ENCODE measurements at regions not wholly inside any gene's neighbourhood (a gene's known extent, or its start where the extent isn't known, plus 50 kb on each side); places are given as distances from the start of the nearest gene placed in this dataset.
"Not testable (repeated sequence)": the region's sequence is repeated elsewhere in the genome, so short reads cannot be mapped to it uniquely, and the experiment has no call there.

GRCh38 chr2:7626139-7626537 lies 708.9 kb downstream of the RNF144A start:
- H3K4me3 ChIP-seq (replicated peaks in 1 of 2; ENCODE audit: low read depth in 2 of 2, low read length in 2 of 2) = no peak overlapping the region
- TF ChIP-seq CTCF (IDR thresholded peaks at IDR 0.05; ENCODE audit: low read depth, low read length) = no peak
- DNase-seq (ENCODE audit: low read depth in 2 of 2) = no peak

GRCh38 chr2:7627583-7627982 lies 710.4 kb downstream of the RNF144A start:
- DNase-seq (ENCODE audit: low read depth in 2 of 2) = no peak
- no peak for TF ChIP-seq CTCF (IDR thresholded peaks at IDR 0.05; ENCODE audit: low read depth, low read length)
- H3K4me3 ChIP-seq (replicated peaks in 1 of 2; ENCODE audit: low read depth in 2 of 2, low read length in 2 of 2) = no peak overlapping the region

- no peak overlapping the region for H3K4me3 ChIP-seq (replicated peaks in 1 of 2; ENCODE audit: low read depth in 2 of 2, low read length in 2 of 2)
- no peak for DNase-seq (ENCODE audit: low read depth in 2 of 2)
- no peak for TF ChIP-seq CTCF (IDR thresholded peaks at IDR 0.05; ENCODE audit: low read depth, low read length)
Measured at GRCh38 chr2:7632420-7632819, 715.2 kb downstream of the RNF144A start.

- no peak for DNase-seq (ENCODE audit: low read depth in 2 of 2)
- TF ChIP-seq CTCF (IDR thresholded peaks at IDR 0.05; ENCODE audit: low read depth, low read length) = no peak
- no peak overlapping the region for H3K4me3 ChIP-seq (replicated peaks in 1 of 2; ENCODE audit: low read depth in 2 of 2, low read length in 2 of 2)
Measured at GRCh38 chr2:7633566-7634153, 716.4 kb downstream of the RNF144A start.

GRCh38 chr2:7634409-7634808 lies 717.2 kb downstream of the RNF144A start:
- no peak overlapping the region for H3K4me3 ChIP-seq (replicated peaks in 1 of 2; ENCODE audit: low read depth in 2 of 2, low read length in 2 of 2)
- no peak for DNase-seq (ENCODE audit: low read depth in 2 of 2)
- no peak for TF ChIP-seq CTCF (IDR thresholded peaks at IDR 0.05; ENCODE audit: low read depth, low read length)

- no peak for TF ChIP-seq CTCF (IDR thresholded peaks at IDR 0.05; ENCODE audit: low read depth, low read length)
- DNase-seq (ENCODE audit: low read depth in 2 of 2) = no peak
- H3K4me3 ChIP-seq (replicated peaks in 1 of 2; ENCODE audit: low read depth in 2 of 2, low read length in 2 of 2) = no peak overlapping the region
Measured at GRCh38 chr2:7639476-7639875, 722.3 kb downstream of the RNF144A start.

- DNase-seq (ENCODE audit: low read depth in 2 of 2) = not testable (repeated sequence)
Measured at GRCh38 chr2:7641272-7641671, 724.1 kb downstream of the RNF144A start.

More at GRCh38 chr2:7641272-7641671, 724.1 kb downstream of the RNF144A start:
- H3K4me3 ChIP-seq (replicated peaks in 1 of 2; ENCODE audit: low read depth in 2 of 2, low read length in 2 of 2) = not testable (repeated sequence)
